ENCODE measurements at regions not wholly inside any gene's neighbourhood (a gene's known extent, or its start where the extent isn't known, plus 50 kb on each side); places are given as distances from the start of the nearest gene placed in this dataset.
"Not testable (repeated sequence)": the region's sequence is repeated elsewhere in the genome, so short reads cannot be mapped to it uniquely, and the experiment has no call there.

DNA sequence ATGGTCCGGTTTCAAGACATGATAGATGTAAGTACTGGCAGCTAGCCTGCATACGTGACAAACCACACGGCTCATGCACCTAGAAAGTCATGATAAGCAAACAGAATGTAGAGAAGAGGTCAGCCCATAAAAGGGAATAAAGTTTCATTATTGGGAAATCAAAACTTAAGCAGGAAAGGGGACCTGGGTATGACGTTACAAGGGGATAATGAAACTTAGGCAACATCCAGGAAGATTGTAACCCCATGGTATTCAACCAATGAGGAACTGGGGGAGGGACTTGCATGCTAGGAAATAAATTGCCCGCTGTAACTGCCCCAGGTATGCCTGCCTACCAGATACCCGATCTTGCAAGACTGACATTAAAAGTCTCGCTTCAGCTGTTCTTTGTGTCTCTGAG lies 1679.0 kb downstream of the SUCLG1 start:
- Histone ChIP-seq H3K9me3 (ENCODE audit: low read depth) (no peaks in the 10 kb centered on the region), H3K36me3 (no peaks in the 10 kb centered on the region), H3K4me1 (ENCODE audit: low read depth) (no peaks in the 10 kb centered on the region), H3K27ac (no peak overlapping the region), H3K27me3 (no peaks in the 10 kb centered on the region), H3K4me3 (no peak overlapping the region)
- TF ChIP-seq, protein P1, sequence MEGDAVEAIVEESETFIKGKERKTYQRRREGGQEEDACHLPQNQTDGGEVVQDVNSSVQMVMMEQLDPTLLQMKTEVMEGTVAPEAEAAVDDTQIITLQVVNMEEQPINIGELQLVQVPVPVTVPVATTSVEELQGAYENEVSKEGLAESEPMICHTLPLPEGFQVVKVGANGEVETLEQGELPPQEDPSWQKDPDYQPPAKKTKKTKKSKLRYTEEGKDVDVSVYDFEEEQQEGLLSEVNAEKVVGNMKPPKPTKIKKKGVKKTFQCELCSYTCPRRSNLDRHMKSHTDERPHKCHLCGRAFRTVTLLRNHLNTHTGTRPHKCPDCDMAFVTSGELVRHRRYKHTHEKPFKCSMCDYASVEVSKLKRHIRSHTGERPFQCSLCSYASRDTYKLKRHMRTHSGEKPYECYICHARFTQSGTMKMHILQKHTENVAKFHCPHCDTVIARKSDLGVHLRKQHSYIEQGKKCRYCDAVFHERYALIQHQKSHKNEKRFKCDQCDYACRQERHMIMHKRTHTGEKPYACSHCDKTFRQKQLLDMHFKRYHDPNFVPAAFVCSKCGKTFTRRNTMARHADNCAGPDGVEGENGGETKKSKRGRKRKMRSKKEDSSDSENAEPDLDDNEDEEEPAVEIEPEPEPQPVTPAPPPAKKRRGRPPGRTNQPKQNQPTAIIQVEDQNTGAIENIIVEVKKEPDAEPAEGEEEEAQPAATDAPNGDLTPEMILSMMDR (IDR thresholded peaks at IDR 0.05; ENCODE audit: low read depth, low read length), result no peak
- no peak for DNase-seq (ENCODE audit: low read depth in 1 of 2, low spot score in 1 of 2)

DNA sequence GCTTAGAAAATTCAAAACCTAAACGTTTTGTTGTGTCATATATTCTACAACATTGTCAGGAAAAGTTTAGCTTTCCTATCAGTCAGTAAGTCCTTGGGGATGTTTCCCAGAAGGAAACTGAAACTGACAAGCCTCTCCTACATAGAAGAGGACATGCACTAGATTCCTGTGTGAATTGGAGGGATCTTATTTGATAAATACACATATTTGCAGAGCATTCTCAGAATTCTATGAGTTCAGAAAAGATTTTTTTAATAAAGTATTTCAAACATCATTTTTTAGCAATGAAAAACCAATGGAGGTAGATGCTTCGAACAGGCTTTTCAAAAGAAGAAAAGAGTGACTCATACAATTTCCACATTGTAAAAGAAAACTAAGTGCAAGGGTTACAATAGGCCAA lies 1706.7 kb downstream of the SUCLG1 start:
- Histone ChIP-seq H3K27me3 (no peaks in the 10 kb centered on the region), H3K9me3 (ENCODE audit: low read depth) (no peaks in the 10 kb centered on the region), H3K4me1 (ENCODE audit: low read depth) (no peaks in the 10 kb centered on the region), H3K4me3 (no peak overlapping the region), H3K36me3 (no peaks in the 10 kb centered on the region), H3K27ac (no peak overlapping the region)
- DNase-seq (ENCODE audit: low read depth in 1 of 2, low spot score in 1 of 2), result peak in 1 of 2 donors; percentile 49
- TF ChIP-seq, protein P1 (IDR thresholded peaks at IDR 0.05; ENCODE audit: low read depth, low read length), result no peak

DNA sequence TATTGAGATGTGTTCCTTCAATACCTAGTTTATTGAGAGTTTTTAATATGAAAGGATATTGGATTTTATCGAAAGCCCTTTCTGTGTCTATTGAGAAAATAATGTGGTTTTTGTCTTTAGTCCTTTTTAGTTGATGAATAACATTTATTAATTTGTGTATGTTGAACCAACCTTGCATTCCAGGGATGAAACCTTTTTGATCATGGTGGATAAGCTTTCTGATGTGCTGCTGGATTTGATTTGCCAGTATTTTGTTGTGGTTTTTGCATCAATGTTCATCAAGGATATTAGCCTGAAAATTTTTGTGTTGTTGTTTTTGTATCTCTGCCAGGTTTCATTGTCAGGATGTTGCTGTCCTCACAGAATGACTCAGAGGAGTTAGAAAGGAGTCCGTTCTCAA lies 1710.4 kb downstream of the SUCLG1 start:
- Histone ChIP-seq H3K27me3 (no peaks in the 10 kb centered on the region), H3K4me3 (no peak overlapping the region), H3K27ac (no peak overlapping the region), H3K9me3 (ENCODE audit: low read depth) (no peaks in the 10 kb centered on the region), H3K4me1 (ENCODE audit: low read depth) (no peaks in the 10 kb centered on the region), H3K36me3 (no peaks in the 10 kb centered on the region)
- TF ChIP-seq, protein P1 (IDR thresholded peaks at IDR 0.05; ENCODE audit: low read depth, low read length), result no peak
- DNase-seq (ENCODE audit: low read depth in 1 of 2, low spot score in 1 of 2), result peak in 1 of 2 donors; percentile 3

DNA sequence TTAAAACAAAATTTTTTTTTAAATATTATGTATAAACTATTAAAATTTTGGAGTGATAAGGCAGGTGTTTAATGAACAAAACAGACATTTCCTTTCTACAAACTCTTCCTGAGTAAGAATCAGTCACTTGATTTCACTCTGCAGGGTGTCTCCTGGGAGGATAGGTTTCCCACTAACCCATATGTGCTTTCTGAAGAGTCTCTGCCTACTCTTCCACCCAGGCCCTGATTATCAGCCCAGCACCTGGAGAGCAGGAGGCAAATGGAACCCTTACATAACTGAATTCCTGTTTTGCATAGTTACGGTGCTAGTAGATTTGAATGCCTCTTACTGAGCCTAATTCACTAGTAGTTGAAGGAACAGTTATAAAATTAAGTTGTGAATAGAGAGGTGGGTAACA lies 1718.6 kb downstream of the SUCLG1 start:
- Histone ChIP-seq H3K27me3 (no peaks in the 10 kb centered on the region), H3K27ac (no peak overlapping the region), H3K4me3 (no peak overlapping the region), H3K9me3 (ENCODE audit: low read depth) (no peaks in the 10 kb centered on the region), H3K4me1 (ENCODE audit: low read depth) (no peaks in the 10 kb centered on the region), H3K36me3 (no peaks in the 10 kb centered on the region)
- TF ChIP-seq, protein P1 (IDR thresholded peaks at IDR 0.05; ENCODE audit: low read depth, low read length), result no peak
- no peak for DNase-seq (ENCODE audit: low read depth in 1 of 2, low spot score in 1 of 2)

DNA sequence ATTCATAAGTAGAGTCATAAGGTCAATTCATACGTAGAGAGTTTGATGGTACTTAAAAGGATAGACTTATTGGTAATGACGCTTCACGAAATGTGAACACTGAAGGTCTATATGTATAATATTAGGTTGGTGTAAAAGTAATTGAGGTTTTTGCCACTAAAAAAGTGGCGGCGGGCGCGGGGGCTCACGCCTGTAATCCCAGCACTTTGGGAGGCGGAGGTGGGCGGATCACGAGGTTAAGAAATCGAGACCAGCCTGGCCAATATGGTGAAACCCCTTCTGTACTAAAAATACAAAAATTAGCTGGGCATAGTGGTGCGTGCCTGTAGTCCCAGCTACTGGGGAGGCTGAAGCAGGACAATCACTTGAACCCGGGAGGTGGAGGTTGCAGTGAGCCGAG lies 1721.1 kb downstream of the SUCLG1 start:
- not testable (repeated sequence) for H3K4me1 ChIP-seq (ENCODE audit: low read depth); H3K4me3 ChIP-seq; H3K27me3 ChIP-seq; H3K36me3 ChIP-seq; DNase-seq (ENCODE audit: low read depth in 1 of 2, low spot score in 1 of 2); H3K27ac ChIP-seq; H3K9me3 ChIP-seq (ENCODE audit: low read depth)

DNA sequence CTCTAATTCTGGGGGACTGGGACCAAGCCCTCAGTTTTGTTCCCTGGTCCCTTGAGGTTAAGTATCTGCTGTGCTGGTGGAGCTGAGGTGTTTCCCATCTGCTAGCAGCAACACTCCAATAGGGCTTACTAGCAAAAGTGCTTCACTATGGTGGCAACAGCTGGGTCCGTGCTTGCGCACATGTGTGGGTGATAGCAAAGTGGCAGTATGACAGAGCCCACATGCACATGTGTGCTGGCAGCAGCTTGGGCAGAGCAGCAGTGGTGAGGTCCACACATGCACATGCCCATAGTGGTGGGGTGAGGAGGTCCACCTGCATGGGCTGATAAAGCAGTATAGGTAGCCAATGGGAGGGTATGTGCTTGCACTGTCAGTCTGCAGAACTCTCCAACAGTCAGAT lies 1723.7 kb downstream of the SUCLG1 start:
- Histone ChIP-seq H3K27me3 (no peaks in the 10 kb centered on the region), H3K27ac (no peak overlapping the region), H3K36me3 (no peaks in the 10 kb centered on the region), H3K9me3 (ENCODE audit: low read depth) (no peaks in the 10 kb centered on the region), H3K4me3 (no peak overlapping the region), H3K4me1 (ENCODE audit: low read depth) (no peaks in the 10 kb centered on the region)
- no peak for DNase-seq (ENCODE audit: low read depth in 1 of 2, low spot score in 1 of 2)
- TF ChIP-seq, protein P1 (IDR thresholded peaks at IDR 0.05; ENCODE audit: low read depth, low read length), result no peak

Data from cardiac muscle cell (in vitro differentiated cells and primary cell).